NCI-H2196 (cell line): ENCODE measurements at regions not wholly inside any gene's neighbourhood (a gene's known extent, or its start where the extent isn't known, plus 50 kb on each side); places are given as distances from the start of the nearest gene placed in this dataset.
"Not testable (repeated sequence)": the region's sequence is repeated elsewhere in the genome, so short reads cannot be mapped to it uniquely, and the experiment has no call there.

Experiments
- DNase-seq: peaks from one replicate; lab custom pipeline; 2025; ENCODE audit not compliant: unreplicated experiment; lab: John Stamatoyannopoulos, UW

GRCh38 chr5:2353871-2354440 is 397.5 kb downstream of the IRX2 start:
- DNase-seq, result no peak

GRCh38 chr5:2353211-2353610 is 398.3 kb downstream of the IRX2 start:
- no peak for DNase-seq

- no peak for DNase-seq
These were observed 399.2 kb downstream of the IRX2 start for GRCh38 chr5:2352101-2352861.

GRCh38 chr5:2349768-2350167 is 401.7 kb downstream of the IRX2 start:
- DNase-seq, result not testable (repeated sequence)

- DNase-seq, result no peak
These were observed 412.8 kb downstream of the IRX2 start for GRCh38 chr5:2338686-2339085.

GRCh38 chr5:2335733-2336515 is 415.6 kb downstream of the IRX2 start:
- no peak for DNase-seq

- no peak for DNase-seq
These were observed 416.2 kb downstream of the IRX2 start for GRCh38 chr5:2335125-2335732.

GRCh38 chr5:2334719-2335118 is 416.8 kb downstream of the IRX2 start:
- DNase-seq, result peak; percentile 34

GRCh38 chr5:2333291-2333690 is 418.2 kb downstream of the IRX2 start:
- no peak for DNase-seq

- no peak for DNase-seq
These were observed 419.0 kb downstream of the IRX2 start for GRCh38 chr5:2332521-2332920.

- no peak for DNase-seq
These were observed 420.9 kb downstream of the IRX2 start for GRCh38 chr5:2330325-2331130.

- no peak for DNase-seq
These were observed 421.7 kb downstream of the IRX2 start for GRCh38 chr5:2329741-2330140.

- DNase-seq, result no peak
These were observed 424.9 kb downstream of the IRX2 start for GRCh38 chr5:2326601-2327000.

- DNase-seq, result no peak
These were observed 426.7 kb downstream of the IRX2 start for GRCh38 chr5:2324788-2325187.

GRCh38 chr5:2320611-2321010 is 430.9 kb downstream of the IRX2 start:
- no peak for DNase-seq

- DNase-seq, result no peak
These were observed 433.9 kb downstream of the IRX2 start for GRCh38 chr5:2317540-2317939.

GRCh38 chr5:2311851-2312250 is 429.1 kb upstream of the IRX4 start:
- DNase-seq, result no peak

- no peak for DNase-seq
These were observed 428.2 kb upstream of the IRX4 start for GRCh38 chr5:2310946-2311345.

- DNase-seq, result no peak
These were observed 424.9 kb upstream of the IRX4 start for GRCh38 chr5:2307631-2308030.

GRCh38 chr5:2306711-2307110 is 424.0 kb upstream of the IRX4 start:
- DNase-seq, result no peak
